ENCODE measurements at regions not wholly inside any gene's neighbourhood (a gene's known extent, or its start where the extent isn't known, plus 50 kb on each side); places are given as distances from the start of the nearest gene placed in this dataset.

DNA sequence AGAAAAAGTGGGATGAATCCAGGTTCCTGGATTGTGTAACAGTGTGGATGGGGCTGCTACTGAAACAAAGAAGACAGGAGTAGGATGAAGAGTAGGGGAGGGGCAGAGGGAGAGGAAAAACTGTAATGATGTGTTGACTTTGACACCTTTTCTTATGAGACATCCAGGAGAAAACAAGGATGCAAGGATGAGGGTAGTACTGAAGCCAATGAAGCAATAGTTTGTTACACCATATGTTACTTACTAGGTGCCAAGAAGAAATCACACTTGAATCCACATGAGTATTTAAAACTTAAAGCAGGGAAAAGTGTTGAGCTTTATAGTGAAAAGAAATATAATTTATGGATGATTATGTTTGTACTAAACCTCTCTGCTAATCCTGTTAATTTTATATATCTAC, 420.6 kb downstream of the ARL4A start:
- no peak for TF ChIP-seq CTCF (IDR thresholded peaks at IDR 0.05; ENCODE audit: insufficient read depth, low read length, poor library complexity, severe bottlenecking)
- no peak for TF ChIP-seq EZH2phosphoT487 (conservative IDR thresholded peaks at IDR 0.05; ENCODE audit: low read length)

Data from SU-DHL-6 (cell line).